CD4-positive, alpha-beta T cell (primary cell): ENCODE measurements at regions not wholly inside any gene's neighbourhood (a gene's known extent, or its start where the extent isn't known, plus 50 kb on each side); places are given as distances from the start of the nearest gene placed in this dataset.

Experiments
- ATAC-seq: fragments of 200-7000 bp; cut with Tn5 transposase; one replicate; pipeline ENCODE4 v1.10.0; 2022; ENCODE audit warnings: mild to moderate bottlenecking; ENCODE audit not compliant: poor library complexity
- CTCF ChIA-PET: fragments of 350-600 bp; sonication (Branson Sonifier 250); formaldehyde crosslinking; loops from one replicate; lab custom pipeline; 2021; ENCODE audit warnings: antibody characterized with exemption, inconsistent platforms; lab: Charles Lee
- POLR2A ChIA-PET: fragments of 350-600 bp; sonication (Branson Sonifier 250); formaldehyde crosslinking; loops from one replicate; lab custom pipeline; 2021; ENCODE audit warnings: antibody characterized with exemption, inconsistent platforms; lab: Charles Lee
- DNase-seq, 14 experiments: peaks; one replicate each; pipeline ENCODE4 v3.0.0-alpha.2; 2013 to 2020; ENCODE audit warnings: mixed read lengths in 2 of 14
- H3K27ac ChIP-seq, 2 donors: one replicate each; pipeline versions ENCODE4 v1.5.1 to v1.7.0; 2013; ENCODE audit warnings: low read length in 2 of 2, low read depth in 1 of 2, mild to moderate bottlenecking in 1 of 2
- H3K27me3 ChIP-seq, 2 experiments: 1 replicate in 1 of 2; 2 replicates in 1 of 2; pipeline versions ENCODE4 v1.6.1 to v1.7.0; 2013; ENCODE audit warnings: low read length in 2 of 2, control low read depth in 1 of 2, mild to moderate bottlenecking in 1 of 2, moderate library complexity in 1 of 2; ENCODE audit not compliant: insufficient read depth in 2 of 2, control insufficient read depth in 1 of 2
- H3K36me3 ChIP-seq: one replicate; pipeline ENCODE4 v1.6.1; 2013; ENCODE audit warnings: low read length, control low read depth; ENCODE audit not compliant: insufficient read depth
- H3K4me1 ChIP-seq: one replicate; pipeline ENCODE4 v1.6.1; 2013; ENCODE audit warnings: low read length, control low read depth; ENCODE audit not compliant: insufficient read depth
- H3K4me3 ChIP-seq: one replicate; pipeline ENCODE4 v1.5.1; 2013; ENCODE audit warnings: mild to moderate bottlenecking, low read length, moderate library complexity
- H3K9me3 ChIP-seq, 2 experiments: 1 replicate in 1 of 2; 2 replicates in 1 of 2; pipeline versions ENCODE4 v1.6.1 to v1.7.0; 2013; ENCODE audit warnings: low read length in 2 of 2, mild to moderate bottlenecking in 2 of 2, control low read depth in 1 of 2, moderate library complexity in 1 of 2; ENCODE audit not compliant: control insufficient read depth in 1 of 2, insufficient read depth in 1 of 2
- H3K27ac Mint-ChIP-seq: one replicate; pipeline ENCODE4 v1.8.0; 2020; ENCODE audit warnings: mixed read lengths
- H3K27me3 Mint-ChIP-seq: one replicate; pipeline ENCODE4 v1.8.0; 2021; ENCODE audit warnings: mixed read lengths
- H3K36me3 Mint-ChIP-seq: one replicate; pipeline ENCODE4 v1.8.0; 2021; ENCODE audit warnings: low read depth, mixed read lengths
- H3K4me1 Mint-ChIP-seq: one replicate; pipeline ENCODE4 v1.8.0; 2021; ENCODE audit warnings: low read depth, mixed read lengths
- H3K4me3 Mint-ChIP-seq: one replicate; pipeline ENCODE4 v1.8.0; 2020; ENCODE audit warnings: mild to moderate bottlenecking, mixed read lengths
- H3K9me3 Mint-ChIP-seq: one replicate; pipeline ENCODE4 v1.8.0; 2020; ENCODE audit warnings: mixed read lengths
- CTCF ChIP-seq: fragments of 200-600 bp; IDR thresholded peaks from one replicate; pipeline ENCODE4 v1.8.0; 2022; ENCODE audit warnings: antibody characterized with exemption, mild to moderate bottlenecking
- intact Hi-C, 2 experiments: fragments of 100-400 bp; cut with DNase I in 1 of 2; cut with micrococcal nuclease in 1 of 2; formaldehyde crosslinking; loops; one replicate each; pipeline versions ENCODE4 v1.15.1 to v1.9.0; 2023 to 2025; cut with DNase I, micrococcal nuclease

GRCh38 chr18:61731693-61732376, 161.0 kb downstream of the RNF152 start:
- intact Hi-C loops, result no loop called here

GRCh38 chr18:61731178-61731577, 161.6 kb downstream of the RNF152 start:
- peaks cover 0 to 4% of the 10 kb centered on the region in 2 experiments for H3K27me3 ChIP-seq
- Mint-ChIP-seq H3K36me3 (no peaks in the 10 kb centered on the region), H3K27me3 (peaks cover 17% of the 10 kb centered on the region), H3K27ac (no peak overlapping the region), H3K4me3 (no peak overlapping the region), H3K4me1 (no peaks in the 10 kb centered on the region), H3K9me3 (no peaks in the 10 kb centered on the region)
- ATAC-seq (no peak), DNase-seq (no peak)
- H3K36me3 ChIP-seq, result no peaks in the 10 kb centered on the region
- TF ChIP-seq CTCF, result no peak
- no peak overlapping the region for H3K27ac ChIP-seq
- H3K9me3 ChIP-seq, result no peaks in the 10 kb centered on the region
- POLR2A ChIA-PET, result no interaction called here
- no peaks in the 10 kb centered on the region for H3K4me1 ChIP-seq
- CTCF ChIA-PET, result no interaction called here
- intact Hi-C loops, result no loop called here
- H3K4me3 ChIP-seq, result no peak overlapping the region

More at GRCh38 chr18:61731693-61732376, 161.0 kb downstream of the RNF152 start:
- ATAC-seq (no peak), DNase-seq (no peak)
- Histone ChIP-seq H3K27me3 (peaks cover 0 to 4% of the 10 kb centered on the region in 2 experiments), H3K36me3 (no peaks in the 10 kb centered on the region), H3K9me3 (no peaks in the 10 kb centered on the region), H3K4me1 (no peaks in the 10 kb centered on the region), H3K27ac (no peak overlapping the region), H3K4me3 (no peak overlapping the region)
- peaks cover 23% of the 10 kb centered on the region for H3K27me3 Mint-ChIP-seq
- no peak for TF ChIP-seq CTCF
- H3K4me1 Mint-ChIP-seq, result no peaks in the 10 kb centered on the region
- no peaks in the 10 kb centered on the region for H3K36me3 Mint-ChIP-seq
- H3K9me3 Mint-ChIP-seq, result no peaks in the 10 kb centered on the region
- ChIA-PET POLR2A (no interaction called here), CTCF (no interaction called here)
- no peak overlapping the region for H3K4me3 Mint-ChIP-seq
- H3K27ac Mint-ChIP-seq, result no peak overlapping the region

DNA sequence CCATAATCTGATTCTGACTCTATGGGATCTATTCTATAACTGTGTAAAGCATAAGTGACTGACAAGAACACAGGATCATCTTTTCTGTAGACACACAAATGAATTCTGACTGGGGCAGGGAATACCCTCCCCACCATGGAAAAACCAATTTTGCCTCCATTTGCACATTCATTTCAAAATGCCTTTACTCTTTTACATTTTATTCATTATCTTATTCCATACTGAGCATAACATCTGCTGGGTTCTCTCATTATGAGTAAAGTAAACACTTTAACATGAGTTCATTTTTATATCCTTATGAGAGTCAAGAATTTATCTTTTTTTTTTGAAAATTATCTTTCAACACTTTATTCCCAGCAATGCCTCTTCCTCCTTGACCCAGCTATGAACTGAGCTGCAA, 163.5 kb downstream of the RNF152 start:
- Histone ChIP-seq H3K36me3 (no peaks in the 10 kb centered on the region), H3K27ac (no peak overlapping the region), H3K27me3 (peaks cover 0 to 4% of the 10 kb centered on the region in 2 experiments), H3K9me3 (no peaks in the 10 kb centered on the region), H3K4me3 (no peak overlapping the region), H3K4me1 (no peaks in the 10 kb centered on the region)
- H3K9me3 Mint-ChIP-seq, result no peaks in the 10 kb centered on the region
- no peak overlapping the region for H3K4me3 Mint-ChIP-seq
- H3K36me3 Mint-ChIP-seq, result no peaks in the 10 kb centered on the region
- intact Hi-C loops, result no loop called here
- H3K4me1 Mint-ChIP-seq, result no peaks in the 10 kb centered on the region
- peaks cover 15% of the 10 kb centered on the region for H3K27me3 Mint-ChIP-seq
- ChIA-PET POLR2A (no interaction called here), CTCF (no interaction called here)
- DNase-seq (no peak), ATAC-seq (no peak)
- TF ChIP-seq CTCF, result no peak
- H3K27ac Mint-ChIP-seq, result no peak overlapping the region
